CD4-positive, alpha-beta memory T cell (primary cell): ENCODE measurements at regions not wholly inside any gene's neighbourhood (a gene's known extent, or its start where the extent isn't known, plus 50 kb on each side); places are given as distances from the start of the nearest gene placed in this dataset.

Experiments used
- CTCF ChIA-PET: fragments of 350-600 bp; sonication (Branson Sonifier 250); formaldehyde crosslinking; loops from one replicate; lab custom pipeline; 2021; ENCODE audit warnings: inconsistent platforms; ENCODE audit not compliant: partially characterized antibody; lab: Charles Lee
- POLR2A ChIA-PET: fragments of 350-600 bp; sonication (Branson Sonifier 250); formaldehyde crosslinking; loops from one replicate; lab custom pipeline; 2021; ENCODE audit not compliant: partially characterized antibody; lab: Charles Lee
- DNase-seq, 5 donors: peaks; one replicate each; pipeline versions ENCODE4 v3.0.0 to v3.0.0-alpha.2; 2020 to 2022; ENCODE audit warnings: mixed read lengths in 1 of 5
- H3K27ac ChIP-seq: one replicate; pipeline ENCODE4 v1.7.0; 2013; ENCODE audit warnings: low read depth, low read length
- H3K27me3 ChIP-seq: 2 replicates; pipeline ENCODE4 v1.7.0; 2013; ENCODE audit warnings: mild to moderate bottlenecking, low read length, moderate library complexity; ENCODE audit not compliant: insufficient read depth
- H3K36me3 ChIP-seq: 2 replicates; pipeline ENCODE4 v1.7.0; 2013; ENCODE audit warnings: mild to moderate bottlenecking, low read length, moderate library complexity; ENCODE audit not compliant: insufficient read depth
- H3K4me1 ChIP-seq: 2 replicates; pipeline ENCODE4 v1.7.0; 2013; ENCODE audit warnings: mild to moderate bottlenecking, low read length, moderate library complexity; ENCODE audit not compliant: insufficient read depth
- H3K4me3 ChIP-seq, 2 donors: one replicate each; pipeline ENCODE4 v1.7.0; 2013; ENCODE audit warnings: low read length in 2 of 2, mild to moderate bottlenecking in 1 of 2
- H3K9me3 ChIP-seq, 2 donors: one replicate each; pipeline ENCODE4 v1.7.0; 2013; ENCODE audit warnings: low read length in 2 of 2, control low read depth in 1 of 2; ENCODE audit not compliant: control insufficient read depth in 1 of 2
- H3K27ac Mint-ChIP-seq, 7 donors: one replicate each; pipeline ENCODE4 v1.8.0; 2020 to 2021; ENCODE audit warnings: mixed read lengths in 7 of 7, mild to moderate bottlenecking in 6 of 7, inconsistent platforms in 3 of 7, moderate library complexity in 3 of 7
- H3K27me3 Mint-ChIP-seq, 2 donors: one replicate each; pipeline ENCODE4 v1.8.0; 2020 to 2021; ENCODE audit warnings: mixed read lengths in 2 of 2
- H3K36me3 Mint-ChIP-seq, 2 donors: one replicate each; pipeline ENCODE4 v1.8.0; 2020 to 2021; ENCODE audit warnings: mixed read lengths in 2 of 2, inconsistent platforms in 1 of 2, mild to moderate bottlenecking in 1 of 2
- H3K4me1 Mint-ChIP-seq, 4 donors: one replicate each; pipeline ENCODE4 v1.8.0; 2020 to 2021; ENCODE audit warnings: mixed read lengths in 4 of 4, mild to moderate bottlenecking in 1 of 4
- H3K4me3 Mint-ChIP-seq, 8 donors: one replicate each; pipeline ENCODE4 v1.8.0; 2020 to 2021; ENCODE audit warnings: mixed read lengths in 8 of 8, mild to moderate bottlenecking in 7 of 8, moderate library complexity in 6 of 8, inconsistent platforms in 3 of 8
- H3K9me3 Mint-ChIP-seq, 8 donors: one replicate each; pipeline ENCODE4 v1.8.0; 2020 to 2021; ENCODE audit warnings: mixed read lengths in 8 of 8, mild to moderate bottlenecking in 5 of 8, inconsistent platforms in 3 of 8, moderate library complexity in 1 of 8
- intact Hi-C: fragments of 100-400 bp; cut with micrococcal nuclease; formaldehyde crosslinking; loops from one replicate; pipeline ENCODE4 v1.15.1; 2023

DNA sequence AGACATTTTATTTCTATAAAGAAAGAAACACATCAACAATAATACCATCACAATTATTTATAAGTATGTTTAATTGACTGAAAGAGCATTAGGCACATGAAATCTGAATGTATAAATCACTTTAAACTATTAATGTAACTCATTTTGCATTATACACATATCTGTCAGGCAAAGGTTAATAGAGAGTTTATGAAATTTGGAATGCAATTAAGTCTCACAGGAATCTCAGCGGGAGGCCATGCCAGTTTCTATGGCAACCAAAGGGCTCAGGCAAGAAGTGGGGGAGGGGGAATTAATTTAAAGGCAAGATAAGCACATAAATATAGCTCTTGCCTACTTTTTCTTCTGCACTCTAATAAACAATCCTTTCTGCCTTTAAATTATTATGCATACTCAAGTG lies 152.6 kb downstream of the SLC16A9 start:
- no peak overlapping the region for H3K4me3 ChIP-seq
- H3K4me1 ChIP-seq, result no peaks in the 10 kb centered on the region
- Mint-ChIP-seq H3K4me1 (no peaks in the 10 kb centered on the region), H3K4me3 (no peak overlapping the region), H3K36me3 (no peaks in the 10 kb centered on the region), H3K27me3 (peaks cover 0 to 5% of the 10 kb centered on the region in 2 donors), H3K9me3 (peaks cover 0 to 2% (median 0%) of the 10 kb centered on the region in 8 donors), H3K27ac (no peak overlapping the region)
- no peak for DNase-seq
- intact Hi-C loops, result no loop called here
- CTCF ChIA-PET, result no interaction called here
- no peak overlapping the region for H3K27ac ChIP-seq
- H3K9me3 ChIP-seq, result no peaks in the 10 kb centered on the region
- POLR2A ChIA-PET, result no interaction called here
- no peaks in the 10 kb centered on the region for H3K27me3 ChIP-seq
- no peaks in the 10 kb centered on the region for H3K36me3 ChIP-seq

DNA sequence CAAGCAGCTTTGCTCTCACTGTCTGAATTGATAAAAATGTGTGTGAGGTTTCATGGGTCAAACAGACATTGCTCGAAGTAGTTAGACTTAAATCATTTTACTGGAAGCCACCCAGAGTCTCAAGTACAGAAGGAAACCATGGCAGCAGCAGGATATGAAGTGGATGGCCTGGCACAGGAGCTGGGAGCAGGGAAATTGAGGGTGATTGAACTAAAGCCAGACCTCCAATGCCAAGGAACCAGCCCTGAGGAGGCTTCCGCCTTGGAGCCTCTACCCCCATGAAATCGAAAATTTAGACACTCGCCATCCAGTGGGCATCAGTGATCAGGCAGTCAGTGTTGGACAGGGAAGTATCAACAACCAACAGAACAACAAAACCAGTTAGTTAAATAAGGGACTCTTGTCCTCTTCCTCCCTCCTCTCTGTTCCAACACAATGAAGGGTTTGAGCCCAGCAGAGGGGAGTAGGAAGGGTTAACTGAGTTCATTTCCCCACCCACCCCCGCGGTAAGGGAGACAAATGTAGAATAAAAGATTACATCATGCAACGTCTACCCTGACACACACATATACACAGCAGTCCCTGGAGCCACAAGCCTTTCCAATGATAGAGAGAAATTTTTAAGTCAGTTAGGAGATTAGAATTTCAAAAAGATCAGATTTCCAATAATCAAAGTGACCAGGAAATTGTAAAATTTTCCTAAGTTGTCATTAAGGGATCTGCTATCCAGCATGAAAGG lies 156.3 kb downstream of the SLC16A9 start:
- ChIA-PET CTCF (no interaction called here), POLR2A (no interaction called here)
- Histone ChIP-seq H3K4me3 (no peak overlapping the region), H3K27ac (no peak overlapping the region), H3K4me1 (no peaks in the 10 kb centered on the region), H3K36me3 (no peaks in the 10 kb centered on the region), H3K27me3 (no peaks in the 10 kb centered on the region), H3K9me3 (no peaks in the 10 kb centered on the region)
- Mint-ChIP-seq H3K9me3 (peaks cover 0 to 7% (median 0%) of the 10 kb centered on the region in 8 donors), H3K27me3 (peaks cover 0 to 3% of the 10 kb centered on the region in 2 donors), H3K36me3 (no peaks in the 10 kb centered on the region), H3K4me1 (no peaks in the 10 kb centered on the region), H3K4me3 (no peak overlapping the region), H3K27ac (no peak overlapping the region)
- intact Hi-C loops, result no loop called here
- no peak for DNase-seq

DNA sequence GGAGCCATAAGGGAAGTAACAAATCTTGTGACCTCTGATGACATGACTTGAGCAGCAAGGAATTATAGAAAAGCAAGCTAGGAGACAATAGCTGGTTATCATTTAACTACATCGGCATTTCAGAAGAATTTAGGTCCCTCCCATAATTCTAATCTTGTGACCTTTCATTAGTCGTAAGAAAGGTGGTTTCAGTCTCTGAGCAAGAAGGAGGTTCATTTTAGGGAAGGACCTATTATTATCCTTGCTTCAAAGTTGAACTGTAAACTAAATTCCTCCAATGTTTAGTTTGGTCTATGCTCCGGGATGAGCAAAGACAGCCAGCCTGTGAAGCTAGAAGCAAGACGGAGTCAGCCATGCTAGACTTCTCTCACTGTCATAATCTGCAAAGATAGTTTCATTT lies 159.6 kb downstream of the SLC16A9 start:
- Histone ChIP-seq H3K27me3 (no peaks in the 10 kb centered on the region), H3K36me3 (no peaks in the 10 kb centered on the region), H3K27ac (no peak overlapping the region), H3K4me3 (no peak overlapping the region), H3K4me1 (no peaks in the 10 kb centered on the region), H3K9me3 (no peaks in the 10 kb centered on the region)
- Mint-ChIP-seq H3K4me1 (no peaks in the 10 kb centered on the region), H3K9me3 (peaks cover 0 to 7% (median 0%) of the 10 kb centered on the region in 8 donors), H3K36me3 (no peaks in the 10 kb centered on the region), H3K27me3 (peaks cover 0 to 2% of the 10 kb centered on the region in 2 donors), H3K4me3 (no peak overlapping the region), H3K27ac (no peak overlapping the region)
- POLR2A ChIA-PET, result no interaction called here
- CTCF ChIA-PET, result no interaction called here
- no peak for DNase-seq
- intact Hi-C loops, result no loop called here

DNA sequence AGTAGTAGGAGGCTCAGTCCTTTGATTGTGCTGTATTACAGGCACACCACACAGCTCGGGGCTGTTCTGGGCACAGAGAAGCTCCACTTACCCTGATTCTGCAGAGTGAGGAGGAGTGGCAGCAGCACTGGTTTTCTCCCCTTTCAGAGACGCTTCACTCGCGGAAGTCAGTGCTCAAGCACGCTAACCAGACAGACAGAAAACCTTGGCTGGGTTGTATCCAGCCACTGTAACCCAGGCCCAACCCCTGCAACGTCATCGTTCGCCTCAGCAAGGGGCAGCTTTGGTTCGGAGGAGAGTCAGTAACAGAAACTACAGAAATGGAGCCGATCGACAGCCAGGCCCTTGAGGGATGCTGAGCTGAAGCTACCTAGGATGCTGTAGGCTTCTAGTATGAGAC lies 171.0 kb downstream of the SLC16A9 start:
- Mint-ChIP-seq H3K9me3 (peaks cover 0 to 9% (median 4%) of the 10 kb centered on the region in 8 donors), H3K27ac (no peak overlapping the region), H3K27me3 (no peaks in the 10 kb centered on the region), H3K4me3 (no peak overlapping the region), H3K4me1 (no peaks in the 10 kb centered on the region), H3K36me3 (peaks cover 0 to 3% of the 10 kb centered on the region in 2 donors)
- DNase-seq, result no peak
- Histone ChIP-seq H3K4me3 (no peak overlapping the region), H3K4me1 (no peaks in the 10 kb centered on the region), H3K9me3 (no peaks in the 10 kb centered on the region), H3K27me3 (no peaks in the 10 kb centered on the region), H3K27ac (no peak overlapping the region), H3K36me3 (no peaks in the 10 kb centered on the region)
- ChIA-PET POLR2A (no interaction called here), CTCF (no interaction called here)
- intact Hi-C loops, result no loop called here

DNA sequence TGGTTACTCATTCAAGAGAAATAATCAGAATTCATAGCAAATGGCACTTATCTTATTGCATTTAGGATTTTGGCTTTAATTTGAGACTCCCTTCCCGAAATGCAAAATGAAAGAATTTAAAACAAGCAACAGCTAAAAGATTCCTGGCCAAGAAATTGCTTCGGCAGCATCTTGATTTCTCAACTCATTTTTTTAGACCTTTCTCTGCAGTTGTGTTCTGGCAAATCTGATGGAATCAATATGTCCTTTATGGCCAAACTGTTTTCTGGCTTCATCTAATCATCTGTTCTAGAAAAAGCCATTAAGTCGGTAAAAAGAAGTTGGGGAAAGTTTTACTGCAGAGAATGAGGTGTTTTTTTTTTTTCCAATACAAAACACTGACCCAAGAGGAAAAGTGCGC lies 172.1 kb downstream of the SLC16A9 start:
- intact Hi-C loops, result no loop called here

DNA sequence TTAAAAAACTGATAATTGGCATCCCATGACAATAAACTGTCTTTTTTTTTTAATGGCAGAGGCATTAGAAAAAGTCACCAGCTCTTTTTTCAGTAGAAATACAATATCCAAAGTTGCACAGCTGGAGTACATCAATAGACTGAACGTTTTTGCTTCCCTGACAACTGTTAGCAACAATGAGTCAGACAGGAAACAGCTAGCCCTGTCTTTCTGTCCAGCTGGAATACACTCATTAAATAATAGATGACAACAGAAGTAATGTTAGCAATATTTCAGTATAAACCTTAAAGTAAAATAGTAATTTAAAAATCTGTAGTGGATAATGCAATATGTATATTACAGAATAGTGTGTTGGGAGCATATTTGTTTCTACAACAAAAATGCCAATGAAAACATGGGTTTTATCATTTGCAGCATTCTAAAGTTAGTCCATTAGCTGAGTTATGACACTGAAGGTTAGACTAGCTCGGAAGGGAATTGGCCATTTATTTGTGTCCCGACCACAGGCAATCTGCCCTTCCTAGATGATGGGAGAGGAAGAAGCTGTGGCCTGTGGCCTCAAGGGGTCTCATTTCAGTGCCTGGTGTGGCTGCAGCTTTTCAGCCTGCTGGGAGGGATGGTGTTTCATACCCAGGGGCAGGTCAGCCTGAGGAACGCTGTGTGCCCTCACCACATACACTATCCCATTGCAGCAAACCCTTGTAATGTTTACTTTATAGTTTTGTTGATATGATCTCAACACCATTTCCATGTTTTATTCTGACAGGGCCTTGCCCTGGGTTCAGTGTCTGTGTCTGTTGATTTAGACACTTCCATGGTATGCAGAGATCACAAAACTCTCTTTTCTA lies 173.3 kb downstream of the SLC16A9 start:
- Histone ChIP-seq H3K9me3 (no peaks in the 10 kb centered on the region), H3K27me3 (no peaks in the 10 kb centered on the region), H3K4me3 (no peak overlapping the region), H3K36me3 (no peaks in the 10 kb centered on the region), H3K4me1 (no peaks in the 10 kb centered on the region), H3K27ac (no peak overlapping the region)
- Mint-ChIP-seq H3K27me3 (no peaks in the 10 kb centered on the region), H3K4me1 (no peaks in the 10 kb centered on the region), H3K27ac (no peak overlapping the region), H3K4me3 (no peak overlapping the region), H3K36me3 (peaks cover 0 to 3% of the 10 kb centered on the region in 2 donors), H3K9me3 (peaks cover 0 to 7% (median 2%) of the 10 kb centered on the region in 8 donors)
- ChIA-PET CTCF (no interaction called here), POLR2A (no interaction called here)
- DNase-seq, result no peak
- intact Hi-C loops, result no loop called here

More for the DNA sequence above, 172.1 kb downstream of the SLC16A9 start:
- Mint-ChIP-seq H3K27me3 (no peaks in the 10 kb centered on the region), H3K4me3 (no peak overlapping the region), H3K4me1 (no peaks in the 10 kb centered on the region), H3K27ac (no peak overlapping the region), H3K9me3 (peaks cover 0 to 9% (median 5%) of the 10 kb centered on the region in 8 donors), H3K36me3 (peaks cover 0 to 3% of the 10 kb centered on the region in 2 donors)
- ChIA-PET CTCF (no interaction called here), POLR2A (no interaction called here)
- H3K36me3 ChIP-seq, result no peaks in the 10 kb centered on the region
- no peaks in the 10 kb centered on the region for H3K27me3 ChIP-seq
- H3K9me3 ChIP-seq, result no peaks in the 10 kb centered on the region
- H3K4me3 ChIP-seq, result no peak overlapping the region
- no peak for DNase-seq
- no peak overlapping the region for H3K27ac ChIP-seq
- H3K4me1 ChIP-seq, result no peaks in the 10 kb centered on the region

DNA sequence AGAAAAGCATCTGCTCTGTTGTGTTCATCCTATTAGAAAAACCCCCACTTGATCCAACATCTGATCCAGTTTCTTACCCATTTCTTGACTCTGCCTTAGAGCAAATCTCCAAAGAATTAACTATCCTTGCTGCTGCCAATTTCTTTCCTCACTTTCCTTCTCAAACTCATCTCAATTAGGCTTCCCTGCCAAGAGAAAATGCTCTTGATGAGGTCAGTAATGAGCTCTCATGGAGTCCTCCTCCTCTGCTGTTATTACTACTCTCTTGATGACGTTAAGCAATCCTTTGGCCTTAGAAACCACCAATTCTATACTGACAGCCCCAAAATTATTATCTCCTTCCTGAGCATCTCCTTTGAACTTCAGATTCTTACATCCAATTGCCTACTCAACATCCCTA lies 162.0 kb upstream of the FAM13C start:
- H3K4me1 ChIP-seq, result no peaks in the 10 kb centered on the region
- H3K9me3 ChIP-seq, result no peaks in the 10 kb centered on the region
- DNase-seq, result no peak
- H3K9me3 Mint-ChIP-seq, result peaks cover 0 to 4% (median 0%) of the 10 kb centered on the region in 8 donors
- no peak overlapping the region for H3K4me3 Mint-ChIP-seq
- no peaks in the 10 kb centered on the region for H3K27me3 ChIP-seq
- peaks cover 2% of the 10 kb centered on the region in 2 donors for H3K27me3 Mint-ChIP-seq
- H3K4me3 ChIP-seq, result no peak overlapping the region
- H3K36me3 Mint-ChIP-seq, result no peaks in the 10 kb centered on the region
- ChIA-PET POLR2A (no interaction called here), CTCF (no interaction called here)
- no peaks in the 10 kb centered on the region for H3K4me1 Mint-ChIP-seq
- no peaks in the 10 kb centered on the region for H3K36me3 ChIP-seq
- no peak overlapping the region for H3K27ac Mint-ChIP-seq
- H3K27ac ChIP-seq, result no peak overlapping the region
- intact Hi-C loops, result no loop called here
